ENCODE measurements at regions not wholly inside any gene's neighbourhood (a gene's known extent, or its start where the extent isn't known, plus 50 kb on each side); places are given as distances from the start of the nearest gene placed in this dataset.
"Not testable (repeated sequence)": the region's sequence is repeated elsewhere in the genome, so short reads cannot be mapped to it uniquely, and the experiment has no call there.

DNA sequence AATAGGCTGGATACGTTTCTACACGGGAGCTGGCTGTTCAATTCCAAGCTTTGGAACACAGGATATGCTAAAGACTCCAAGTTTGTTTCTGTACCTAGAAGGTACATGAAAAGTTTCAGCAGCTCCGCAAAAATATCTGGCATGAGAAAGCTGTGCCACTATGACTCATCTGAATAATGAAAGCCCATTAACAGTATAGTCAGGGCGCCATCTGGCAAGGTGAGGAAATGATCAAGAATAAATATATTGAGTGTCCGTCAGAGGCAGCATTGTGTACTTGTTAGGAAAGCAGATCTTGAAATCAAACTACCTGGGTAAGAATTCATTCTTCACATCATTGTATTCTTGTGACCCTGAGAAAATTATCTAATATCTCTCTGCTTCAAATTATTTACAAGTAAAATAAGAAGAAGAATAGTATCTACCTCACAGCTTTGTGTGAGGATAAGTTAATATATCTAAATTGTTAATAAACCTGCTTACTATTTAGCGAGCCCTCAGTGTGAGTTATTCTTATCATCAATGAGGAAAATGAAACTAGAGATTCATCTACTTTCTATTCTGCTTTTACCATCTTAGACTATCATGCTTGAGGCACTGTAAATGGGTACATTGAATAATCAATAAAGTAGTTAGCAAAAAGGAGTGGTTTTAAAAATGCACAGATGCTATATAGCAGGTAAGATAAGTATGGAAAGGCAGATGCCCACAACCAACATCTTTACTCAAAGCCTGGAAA, 53.5 kb downstream of the FSCB start:
- no peak for ATAC-seq
- TF ChIP-seq ESRRG (CRISPR knock-in tag; IDR thresholded peaks at IDR 0.05) = no peak
- TF ChIP-seq, protein P1, sequence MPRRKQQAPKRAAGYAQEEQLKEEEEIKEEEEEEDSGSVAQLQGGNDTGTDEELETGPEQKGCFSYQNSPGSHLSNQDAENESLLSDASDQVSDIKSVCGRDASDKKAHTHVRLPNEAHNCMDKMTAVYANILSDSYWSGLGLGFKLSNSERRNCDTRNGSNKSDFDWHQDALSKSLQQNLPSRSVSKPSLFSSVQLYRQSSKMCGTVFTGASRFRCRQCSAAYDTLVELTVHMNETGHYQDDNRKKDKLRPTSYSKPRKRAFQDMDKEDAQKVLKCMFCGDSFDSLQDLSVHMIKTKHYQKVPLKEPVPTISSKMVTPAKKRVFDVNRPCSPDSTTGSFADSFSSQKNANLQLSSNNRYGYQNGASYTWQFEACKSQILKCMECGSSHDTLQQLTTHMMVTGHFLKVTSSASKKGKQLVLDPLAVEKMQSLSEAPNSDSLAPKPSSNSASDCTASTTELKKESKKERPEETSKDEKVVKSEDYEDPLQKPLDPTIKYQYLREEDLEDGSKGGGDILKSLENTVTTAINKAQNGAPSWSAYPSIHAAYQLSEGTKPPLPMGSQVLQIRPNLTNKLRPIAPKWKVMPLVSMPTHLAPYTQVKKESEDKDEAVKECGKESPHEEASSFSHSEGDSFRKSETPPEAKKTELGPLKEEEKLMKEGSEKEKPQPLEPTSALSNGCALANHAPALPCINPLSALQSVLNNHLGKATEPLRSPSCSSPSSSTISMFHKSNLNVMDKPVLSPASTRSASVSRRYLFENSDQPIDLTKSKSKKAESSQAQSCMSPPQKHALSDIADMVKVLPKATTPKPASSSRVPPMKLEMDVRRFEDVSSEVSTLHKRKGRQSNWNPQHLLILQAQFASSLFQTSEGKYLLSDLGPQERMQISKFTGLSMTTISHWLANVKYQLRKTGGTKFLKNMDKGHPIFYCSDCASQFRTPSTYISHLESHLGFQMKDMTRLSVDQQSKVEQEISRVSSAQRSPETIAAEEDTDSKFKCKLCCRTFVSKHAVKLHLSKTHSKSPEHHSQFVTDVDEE (CRISPR knock-in tag; IDR thresholded peaks at IDR 0.05) = no peak
- TF ChIP-seq ARNTL (CRISPR knock-in tag; IDR thresholded peaks at IDR 0.05; ENCODE audit: borderline replicate concordance, low read depth) = no peak
- TF ChIP-seq PPARA (CRISPR knock-in tag; IDR thresholded peaks at IDR 0.05; ENCODE audit: borderline replicate concordance) = no peak
- TF ChIP-seq GLIS3 (CRISPR knock-in tag; IDR thresholded peaks at IDR 0.05) = no peak
- TF ChIP-seq, protein P2, sequence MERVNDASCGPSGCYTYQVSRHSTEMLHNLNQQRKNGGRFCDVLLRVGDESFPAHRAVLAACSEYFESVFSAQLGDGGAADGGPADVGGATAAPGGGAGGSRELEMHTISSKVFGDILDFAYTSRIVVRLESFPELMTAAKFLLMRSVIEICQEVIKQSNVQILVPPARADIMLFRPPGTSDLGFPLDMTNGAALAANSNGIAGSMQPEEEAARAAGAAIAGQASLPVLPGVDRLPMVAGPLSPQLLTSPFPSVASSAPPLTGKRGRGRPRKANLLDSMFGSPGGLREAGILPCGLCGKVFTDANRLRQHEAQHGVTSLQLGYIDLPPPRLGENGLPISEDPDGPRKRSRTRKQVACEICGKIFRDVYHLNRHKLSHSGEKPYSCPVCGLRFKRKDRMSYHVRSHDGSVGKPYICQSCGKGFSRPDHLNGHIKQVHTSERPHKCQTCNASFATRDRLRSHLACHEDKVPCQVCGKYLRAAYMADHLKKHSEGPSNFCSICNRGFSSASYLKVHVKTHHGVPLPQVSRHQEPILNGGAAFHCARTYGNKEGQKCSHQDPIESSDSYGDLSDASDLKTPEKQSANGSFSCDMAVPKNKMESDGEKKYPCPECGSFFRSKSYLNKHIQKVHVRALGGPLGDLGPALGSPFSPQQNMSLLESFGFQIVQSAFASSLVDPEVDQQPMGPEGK (CRISPR knock-in tag; IDR thresholded peaks at IDR 0.05; ENCODE audit: borderline replicate concordance) = no peak
- TF ChIP-seq ZNF8 (CRISPR knock-in tag; IDR thresholded peaks at IDR 0.05) = no peak
- no peak for TF ChIP-seq SNAI2 (CRISPR knock-in tag; IDR thresholded peaks at IDR 0.05)
- TF ChIP-seq, protein P3, sequence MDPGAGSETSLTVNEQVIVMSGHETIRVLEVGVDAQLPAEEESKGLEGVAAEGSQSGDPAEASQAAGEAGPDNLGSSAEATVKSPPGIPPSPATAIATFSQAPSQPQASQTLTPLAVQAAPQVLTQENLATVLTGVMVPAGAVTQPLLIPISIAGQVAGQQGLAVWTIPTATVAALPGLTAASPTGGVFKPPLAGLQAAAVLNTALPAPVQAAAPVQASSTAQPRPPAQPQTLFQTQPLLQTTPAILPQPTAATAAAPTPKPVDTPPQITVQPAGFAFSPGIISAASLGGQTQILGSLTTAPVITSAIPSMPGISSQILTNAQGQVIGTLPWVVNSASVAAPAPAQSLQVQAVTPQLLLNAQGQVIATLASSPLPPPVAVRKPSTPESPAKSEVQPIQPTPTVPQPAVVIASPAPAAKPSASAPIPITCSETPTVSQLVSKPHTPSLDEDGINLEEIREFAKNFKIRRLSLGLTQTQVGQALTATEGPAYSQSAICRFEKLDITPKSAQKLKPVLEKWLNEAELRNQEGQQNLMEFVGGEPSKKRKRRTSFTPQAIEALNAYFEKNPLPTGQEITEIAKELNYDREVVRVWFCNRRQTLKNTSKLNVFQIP (CRISPR knock-in tag; IDR thresholded peaks at IDR 0.05; ENCODE audit: borderline replicate concordance, low read depth) = no peak
- TF ChIP-seq ZNF70 (CRISPR knock-in tag; IDR thresholded peaks at IDR 0.05) = no peak
- no peak for TF ChIP-seq TOX (CRISPR knock-in tag; IDR thresholded peaks at IDR 0.05; ENCODE audit: borderline replicate concordance)

DNA sequence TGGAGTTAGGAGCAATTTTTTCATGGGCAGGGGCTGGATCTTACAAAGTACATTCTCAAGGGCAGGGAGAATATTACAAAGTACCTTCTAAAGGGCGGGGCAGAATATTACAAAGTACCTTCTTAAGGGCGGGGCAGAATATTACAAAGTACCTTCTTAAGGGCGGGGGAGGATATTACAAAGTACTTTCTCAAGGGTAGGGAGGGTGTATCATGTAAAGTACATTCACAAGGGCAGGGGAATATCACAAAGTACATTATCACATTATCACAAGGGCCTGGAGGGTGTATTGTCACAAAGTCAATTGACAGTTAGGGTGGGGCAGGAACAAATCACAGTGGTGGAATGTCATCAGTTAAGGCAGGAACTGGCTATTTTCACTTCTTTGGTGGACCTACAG, 56.9 kb downstream of the FSCB start:
- ATAC-seq = not testable (repeated sequence)

DNA sequence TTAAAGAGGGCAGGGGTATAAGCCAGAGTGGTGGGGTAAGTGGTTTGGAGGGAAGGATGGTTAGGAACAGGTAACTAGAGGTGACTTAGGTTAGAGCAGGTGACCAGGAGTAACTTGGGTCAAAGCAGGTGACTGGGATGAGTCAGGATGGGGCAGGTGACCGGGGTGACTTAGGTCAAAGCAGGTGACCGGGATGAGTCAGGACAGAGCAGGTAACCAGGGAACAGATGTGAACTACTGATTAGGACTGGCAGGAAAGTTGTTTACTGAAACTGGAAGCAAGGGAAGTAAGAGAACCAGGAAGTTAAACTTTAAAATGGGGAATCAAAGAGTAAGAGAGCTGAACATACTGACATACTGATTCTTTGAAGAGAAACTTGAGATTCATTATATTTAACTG, 57.4 kb downstream of the FSCB start:
- TF ChIP-seq, protein P4, sequence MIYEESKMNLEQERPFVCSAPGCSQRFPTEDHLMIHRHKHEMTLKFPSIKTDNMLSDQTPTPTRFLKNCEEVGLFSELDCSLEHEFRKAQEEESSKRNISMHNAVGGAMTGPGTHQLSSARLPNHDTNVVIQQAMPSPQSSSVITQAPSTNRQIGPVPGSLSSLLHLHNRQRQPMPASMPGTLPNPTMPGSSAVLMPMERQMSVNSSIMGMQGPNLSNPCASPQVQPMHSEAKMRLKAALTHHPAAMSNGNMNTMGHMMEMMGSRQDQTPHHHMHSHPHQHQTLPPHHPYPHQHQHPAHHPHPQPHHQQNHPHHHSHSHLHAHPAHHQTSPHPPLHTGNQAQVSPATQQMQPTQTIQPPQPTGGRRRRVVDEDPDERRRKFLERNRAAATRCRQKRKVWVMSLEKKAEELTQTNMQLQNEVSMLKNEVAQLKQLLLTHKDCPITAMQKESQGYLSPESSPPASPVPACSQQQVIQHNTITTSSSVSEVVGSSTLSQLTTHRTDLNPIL (CRISPR knock-in tag; IDR thresholded peaks at IDR 0.05; ENCODE audit: low read depth) = no peak
- TF ChIP-seq ZNF565 (CRISPR knock-in tag; conservative IDR thresholded peaks at IDR 0.05; ENCODE audit: low read depth) (no peak), SNAI2 (CRISPR knock-in tag; IDR thresholded peaks at IDR 0.05) (no peak), ARNTL (CRISPR knock-in tag; IDR thresholded peaks at IDR 0.05; ENCODE audit: borderline replicate concordance, low read depth) (no peak), OSR1 (CRISPR knock-in tag; IDR thresholded peaks at IDR 0.05) (no peak), ZFP3 (CRISPR knock-in tag; IDR thresholded peaks at IDR 0.05) (no peak)
- TF ChIP-seq, protein P1 (CRISPR knock-in tag; IDR thresholded peaks at IDR 0.05) = no peak
- no peak for ATAC-seq

DNA sequence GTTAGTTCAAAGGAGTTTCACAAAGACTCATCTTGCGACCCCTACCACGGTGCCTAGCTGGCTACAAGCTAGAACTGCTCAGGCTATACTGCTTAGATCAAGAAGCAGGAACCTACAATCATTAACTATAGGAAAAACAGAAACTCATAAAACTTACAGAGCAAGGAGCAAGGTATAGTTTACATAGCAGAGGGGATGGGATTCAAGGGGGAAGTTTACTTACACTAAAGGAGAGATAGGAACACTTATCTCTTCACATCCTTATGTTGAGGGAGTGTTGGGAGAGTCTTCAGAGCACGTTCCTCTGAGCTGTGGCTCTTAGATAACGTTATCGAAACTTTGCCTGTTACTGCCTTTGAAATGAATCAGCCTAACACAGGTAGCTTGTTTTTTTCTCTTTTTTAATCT, 58.1 kb downstream of the FSCB start:
- ATAC-seq = no peak
- TF ChIP-seq GLIS3 (CRISPR knock-in tag; IDR thresholded peaks at IDR 0.05) (no peak), OSR1 (CRISPR knock-in tag; IDR thresholded peaks at IDR 0.05) (no peak), ZC3H10 (CRISPR knock-in tag; IDR thresholded peaks at IDR 0.05) (no peak), PPARA (CRISPR knock-in tag; IDR thresholded peaks at IDR 0.05; ENCODE audit: borderline replicate concordance) (no peak), TCF4 (CRISPR knock-in tag; IDR thresholded peaks at IDR 0.05; ENCODE audit: borderline replicate concordance) (no peak), ARNTL (CRISPR knock-in tag; IDR thresholded peaks at IDR 0.05; ENCODE audit: borderline replicate concordance, low read depth) (no peak)
- TF ChIP-seq, protein P4 (CRISPR knock-in tag; IDR thresholded peaks at IDR 0.05; ENCODE audit: low read depth) = no peak
